K562 (cell line): ENCODE measurements at regions not wholly inside any gene's neighbourhood (a gene's known extent, or its start where the extent isn't known, plus 50 kb on each side); places are given as distances from the start of the nearest gene placed in this dataset.

Experiments used
- ATAC-seq: fragments of 200-7000 bp; cut with Tn5 transposase; 3 replicates; pipeline ENCODE4 v1.9.1; 2020; ENCODE audit warnings: moderate library complexity
- BruUV-seq: library from RNA; stranded (reverse); fragments of 400-500 nt; replicated peaks from 2 replicates; lab custom pipeline; 2021; lab: Mats Ljungman, UMichigan
- CTCF ChIA-PET: fragments of 300-600 bp; formaldehyde crosslinking; extraction: SDS; loops from one replicate; lab custom pipeline; 2021; ENCODE audit warnings: low intra/inter-chr PET ratio; lab: Yijun Ruan, JAX
- POLR2A ChIA-PET: fragments of 300-600, 350-650 bp; sonication (Branson Sonifier 250); formaldehyde crosslinking; extraction: SDS; loops from one replicate; lab custom pipeline; 2021; ENCODE audit warnings: antibody characterized with exemption, inconsistent platforms; lab: Yijun Ruan, JAX
- DNase-seq, 4 experiments: peaks; one replicate each; pipeline versions ENCODE4 v3.0.0 to v3.0.0-alpha.2; 2011 to 2018; ENCODE audit warnings: low spot score in 3 of 4, mixed read lengths in 3 of 4; ENCODE audit errors: extremely low read depth in 1 of 4
- FAIRE-seq: peaks from 2 replicates; lab custom pipeline; 2011; peaks lifted over from hg19 to GRCh38; lab: Jason Lieb, UNC
- H2AFZ ChIP-seq: 2 replicates; pipeline ENCODE4 v1.6.0; 2011; ENCODE audit warnings: low read depth, low read length, control low read depth, inconsistent platforms
- H3K27ac ChIP-seq: fragments of 200-600 bp; 3 replicates; pipeline ENCODE4 v1.8.0; 2011; ENCODE audit warnings: low read depth, mild to moderate bottlenecking, control low read depth, inconsistent platforms, low read length, moderate library complexity, mixed read lengths; ENCODE audit errors: extremely low read depth
- H3K27me3 ChIP-seq, 2 experiments: fragments of 300-600 bp in 1 of 2; 2 replicates in 1 of 2; 3 replicates in 1 of 2; pipeline versions ENCODE4 v1.6.0 to v1.8.0; 2011; ENCODE audit warnings: inconsistent platforms in 2 of 2, low read length in 2 of 2, mild to moderate bottlenecking in 1 of 2, mixed read lengths in 1 of 2, moderate library complexity in 1 of 2; ENCODE audit not compliant: control insufficient read depth in 2 of 2, insufficient read depth in 2 of 2
- H3K36me3 ChIP-seq: fragments of 300-600 bp; 3 replicates; pipeline ENCODE4 v1.8.0; 2011; ENCODE audit warnings: mild to moderate bottlenecking, low read length, inconsistent platforms; ENCODE audit not compliant: control insufficient read depth, insufficient read depth
- H3K4me1 ChIP-seq, 2 experiments: fragments of 200-600 bp in 1 of 2; replicated peaks in 1 of 2; 2 replicates in 1 of 2; 3 replicates in 1 of 2; pipeline versions ENCODE4 v1.5.1 to v1.8.0; 2011; ENCODE audit warnings: inconsistent platforms in 2 of 2, low read length in 2 of 2, mild to moderate bottlenecking in 1 of 2, mixed read lengths in 1 of 2, moderate library complexity in 1 of 2; ENCODE audit not compliant: control insufficient read depth in 2 of 2, insufficient read depth in 2 of 2
- H3K4me2 ChIP-seq: 2 replicates; pipeline ENCODE4 v1.6.1; 2011; ENCODE audit warnings: low read length, control low read depth, inconsistent platforms, mixed read lengths; ENCODE audit not compliant: insufficient read depth
- H3K4me3 ChIP-seq: fragments of 200-600 bp; sonication (generic), shearing (Covaris generic); 2 replicates; pipeline ENCODE4 v1.5.1; 2016; ENCODE audit warnings: control low read depth, inconsistent platforms
- H3K79me2 ChIP-seq: fragments of 200-600 bp; 3 replicates; pipeline ENCODE4 v1.8.0; 2011; ENCODE audit warnings: low read length, inconsistent platforms; ENCODE audit not compliant: control insufficient read depth, insufficient read depth
- H3K9ac ChIP-seq, 2 experiments: 2 replicates each; pipeline versions ENCODE4 v1.6.0 to v1.6.1; 2011; ENCODE audit warnings: low read depth in 2 of 2, low read length in 2 of 2, control low read depth in 1 of 2, inconsistent platforms in 1 of 2, mild to moderate bottlenecking in 1 of 2, mixed read lengths in 1 of 2; ENCODE audit not compliant: insufficient read depth in 1 of 2
- H3K9me1 ChIP-seq: one replicate; pipeline ENCODE4 v1.6.0; 2011; ENCODE audit warnings: inconsistent platforms, mild to moderate bottlenecking, low read length, moderate library complexity; ENCODE audit not compliant: control insufficient read depth, insufficient read depth
- H3K9me3 ChIP-seq: replicated peaks from 2 replicates; pipeline ENCODE4 v1.5.1; 2011; ENCODE audit warnings: low read depth, low read length, inconsistent platforms; ENCODE audit not compliant: control insufficient read depth, insufficient read depth
- H4K20me1 ChIP-seq: replicated peaks from 2 replicates; pipeline ENCODE4 v1.6.1; 2011; ENCODE audit warnings: low read length, inconsistent platforms, mixed read lengths; ENCODE audit not compliant: control insufficient read depth, insufficient read depth
- CBFA2T2 ChIP-seq: fragments of 450-650 bp; conservative IDR thresholded peaks from 2 replicates; pipeline ENCODE4 v1.6.1; 2017; ENCODE audit warnings: mild to moderate bottlenecking
- CEBPG ChIP-seq, 3 experiments: fragments of 200-800 bp in 1 of 3; sonication (Bioruptor generic) in 1 of 3; sonication (generic) in 1 of 3; formaldehyde crosslinking in 1 of 3; IDR thresholded peaks in 2 of 3; conservative IDR thresholded peaks in 1 of 3; 2 replicates each; pipeline versions ENCODE4 v1.6.1 to v1.8.0; 2016 to 2022; ENCODE audit warnings: missing compliant biosample characterization in 2 of 3, missing genetic modification characterization in 2 of 3, mild to moderate bottlenecking in 1 of 3, missing genetic modification reagents in 1 of 3
- FIP1L1 ChIP-seq: fragments of 200-400 bp; formaldehyde crosslinking; IDR thresholded peaks from 2 replicates; pipeline ENCODE4 v1.6.1; 2018; ENCODE audit warnings: mild to moderate bottlenecking, low read depth, low read length; ENCODE audit not compliant: poor library complexity, severe bottlenecking
- FOXJ3 ChIP-seq: sonication (generic); formaldehyde crosslinking; IDR thresholded peaks from 2 replicates; pipeline ENCODE4 v1.4.0; 2020; ENCODE audit warnings: mild to moderate bottlenecking, missing genetic modification reagents
- GATA2 ChIP-seq: sonication (generic); formaldehyde crosslinking; IDR thresholded peaks from 2 replicates; pipeline ENCODE4 v1.4.0; 2020; ENCODE audit warnings: mild to moderate bottlenecking, missing genetic modification reagents
- MTA2 ChIP-seq: fragments of 450-650 bp; IDR thresholded peaks from 2 replicates; pipeline ENCODE4 v1.6.1; 2016; ENCODE audit warnings: low read depth
- PCBP1 ChIP-seq: fragments of 200-400 bp; formaldehyde crosslinking; IDR thresholded peaks from 2 replicates; pipeline ENCODE4 v1.6.1; 2018; ENCODE audit warnings: mild to moderate bottlenecking, low read depth, low read length; ENCODE audit not compliant: poor library complexity, severe bottlenecking
- RBM22 ChIP-seq: fragments of 200-400 bp; formaldehyde crosslinking; IDR thresholded peaks from 2 replicates; pipeline ENCODE4 v1.6.1; 2018; ENCODE audit warnings: low read length, low read depth; ENCODE audit not compliant: poor library complexity, severe bottlenecking
- RBM39 ChIP-seq: fragments of 200-400 bp; formaldehyde crosslinking; optimal IDR thresholded peaks from 2 replicates; pipeline ENCODE3; 2018; ENCODE audit warnings: low read depth, low read length
- ZNF3 ChIP-seq: fragments of 250-450 bp; sonication (Bioruptor Pico); IDR thresholded peaks from 2 replicates; pipeline ENCODE4 v1.5.0; 2021; ENCODE audit warnings: mild to moderate bottlenecking, moderate library complexity
- WGBS: fragments of 100-300 bp; shearing (Covaris generic); methylation state at CpG from one replicate; pipeline ENCODE4 v1.1.6; 2016; ENCODE audit warnings: low coverage, mixed read lengths; ENCODE audit not compliant: insufficient coverage; ENCODE audit errors: missing lambda C conversion rate; 5-methylcytosine and 5-hydroxymethylcytosine counted together
- in situ Hi-C: fragments of 300-500 bp; cut with MboI; formaldehyde crosslinking; loops from 4 replicates; pipeline ENCODE4 v1.15.0; 2018; ENCODE audit warnings: inconsistent platforms, mixed read lengths
- intact Hi-C: fragments of 100-400 bp; cut with micrococcal nuclease; formaldehyde crosslinking; loops from 2 replicates; pipeline ENCODE4 v1.14.2; 2022
- TF ChIP-seq, protein P1 (sequence below), 2 experiments: fragments of 450-650 bp in 1 of 2; sonication (generic) in 1 of 2; formaldehyde crosslinking in 1 of 2; IDR thresholded peaks in 1 of 2; conservative IDR thresholded peaks in 1 of 2; 2 replicates each; pipeline versions ENCODE4 v1.6.1 to v1.8.1; 2016 to 2023; ENCODE audit warnings: mild to moderate bottlenecking in 2 of 2, moderate library complexity in 2 of 2, inconsistent platforms in 1 of 2, missing genetic modification reagents in 1 of 2
- TF ChIP-seq, protein P2 (sequence below): fragments of 200-800 bp; sonication (Bioruptor generic); IDR thresholded peaks from 2 replicates; pipeline ENCODE4 v1.6.1; 2017; ENCODE audit warnings: missing genetic modification characterization, missing compliant biosample characterization
- TF ChIP-seq, protein P3 (sequence below): fragments of 450-650 bp; formaldehyde crosslinking; IDR thresholded peaks from 2 replicates; pipeline ENCODE4 v1.4.0; 2020; ENCODE audit warnings: mild to moderate bottlenecking, moderate library complexity

DNA sequence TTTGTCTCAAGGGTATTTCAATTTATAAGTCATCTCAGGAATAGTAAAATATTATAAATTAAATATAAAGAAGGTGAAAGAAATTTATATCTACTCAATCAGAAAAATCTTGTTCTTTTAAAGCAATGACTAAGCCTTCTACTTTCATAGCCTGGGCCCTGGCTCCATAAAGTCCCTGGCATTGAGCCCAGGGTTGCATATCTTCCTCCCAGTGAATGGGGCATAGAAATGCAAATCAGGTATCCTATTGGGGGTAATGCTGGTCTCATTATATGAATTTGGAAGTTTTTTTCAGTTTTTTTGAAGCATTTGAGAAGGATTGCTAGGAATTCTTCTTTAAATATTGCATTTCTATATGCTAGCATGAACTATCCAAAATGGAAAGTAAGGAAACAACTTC, 73.9 kb upstream of the MC2R start:
- ChIA-PET POLR2A (no interaction called here), CTCF (no interaction called here)
- no peak overlapping the region for H3K4me3 ChIP-seq
- H3K36me3 ChIP-seq: no peaks in the 10 kb centered on the region
- no peak overlapping the region for H2AFZ ChIP-seq
- intact Hi-C loops (no loop called here), in situ Hi-C loops (no loop called here)
- H3K27ac ChIP-seq: no peak overlapping the region
- H3K79me2 ChIP-seq: no peaks in the 10 kb centered on the region
- no TSS peak for BruUV-seq
- DNase-seq (no peak), ATAC-seq (no peak), FAIRE-seq (no peak)
- TF ChIP-seq RBM22: no peak
- no peaks in the 10 kb centered on the region for H3K9me1 ChIP-seq
- no peak overlapping the region for H3K4me2 ChIP-seq
- H3K9me3 ChIP-seq: no peaks in the 10 kb centered on the region
- no peaks in the 10 kb centered on the region for H3K27me3 ChIP-seq
- no peaks in the 10 kb centered on the region for H3K4me1 ChIP-seq
- H3K9ac ChIP-seq: no peak overlapping the region
- H4K20me1 ChIP-seq: no peaks in the 10 kb centered on the region

DNA sequence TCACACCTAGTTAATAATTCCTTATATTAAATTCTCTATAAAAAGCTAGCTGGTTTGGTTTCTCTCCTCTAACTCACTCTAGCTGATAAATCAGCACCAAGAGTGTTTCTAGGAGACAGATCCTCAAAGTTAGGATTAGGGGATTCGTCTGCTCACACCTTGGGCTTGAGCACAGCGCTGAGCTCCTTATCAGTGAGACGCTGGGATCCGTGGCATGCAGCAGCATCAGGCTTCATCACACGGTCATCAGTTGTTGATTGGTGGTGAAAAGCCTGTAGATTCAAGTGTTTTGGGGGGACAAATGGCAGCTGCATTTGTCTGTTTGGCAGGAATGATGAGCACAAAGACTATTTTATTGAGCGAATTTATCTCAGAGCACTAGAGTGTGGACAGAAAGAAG, 72.6 kb upstream of the MC2R start:
- TF ChIP-seq CEBPG (CRISPR knock-in tag; IDR thresholded peaks at IDR 0.05): no peak
- TF ChIP-seq CEBPG (tag; conservative IDR thresholded peaks at IDR 0.05 in 1 of 2, IDR thresholded peaks at IDR 0.05 in 1 of 2): no peak
- no peak for TF ChIP-seq MTA2
- no peak for TF ChIP-seq FOXJ3
- TF ChIP-seq, protein P1, sequence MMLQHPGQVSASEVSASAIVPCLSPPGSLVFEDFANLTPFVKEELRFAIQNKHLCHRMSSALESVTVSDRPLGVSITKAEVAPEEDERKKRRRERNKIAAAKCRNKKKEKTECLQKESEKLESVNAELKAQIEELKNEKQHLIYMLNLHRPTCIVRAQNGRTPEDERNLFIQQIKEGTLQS (IDR thresholded peaks at IDR 0.05): no peak
- TF ChIP-seq, protein P1 (CRISPR knock-in tag; conservative IDR thresholded peaks at IDR 0.05): no peak
- TF ChIP-seq RBM39: no peak
- TF ChIP-seq, protein P2, sequence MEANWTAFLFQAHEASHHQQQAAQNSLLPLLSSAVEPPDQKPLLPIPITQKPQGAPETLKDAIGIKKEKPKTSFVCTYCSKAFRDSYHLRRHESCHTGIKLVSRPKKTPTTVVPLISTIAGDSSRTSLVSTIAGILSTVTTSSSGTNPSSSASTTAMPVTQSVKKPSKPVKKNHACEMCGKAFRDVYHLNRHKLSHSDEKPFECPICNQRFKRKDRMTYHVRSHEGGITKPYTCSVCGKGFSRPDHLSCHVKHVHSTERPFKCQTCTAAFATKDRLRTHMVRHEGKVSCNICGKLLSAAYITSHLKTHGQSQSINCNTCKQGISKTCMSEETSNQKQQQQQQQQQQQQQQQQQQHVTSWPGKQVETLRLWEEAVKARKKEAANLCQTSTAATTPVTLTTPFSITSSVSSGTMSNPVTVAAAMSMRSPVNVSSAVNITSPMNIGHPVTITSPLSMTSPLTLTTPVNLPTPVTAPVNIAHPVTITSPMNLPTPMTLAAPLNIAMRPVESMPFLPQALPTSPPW (CRISPR knock-in tag): no peak
- TF ChIP-seq, protein P3, sequence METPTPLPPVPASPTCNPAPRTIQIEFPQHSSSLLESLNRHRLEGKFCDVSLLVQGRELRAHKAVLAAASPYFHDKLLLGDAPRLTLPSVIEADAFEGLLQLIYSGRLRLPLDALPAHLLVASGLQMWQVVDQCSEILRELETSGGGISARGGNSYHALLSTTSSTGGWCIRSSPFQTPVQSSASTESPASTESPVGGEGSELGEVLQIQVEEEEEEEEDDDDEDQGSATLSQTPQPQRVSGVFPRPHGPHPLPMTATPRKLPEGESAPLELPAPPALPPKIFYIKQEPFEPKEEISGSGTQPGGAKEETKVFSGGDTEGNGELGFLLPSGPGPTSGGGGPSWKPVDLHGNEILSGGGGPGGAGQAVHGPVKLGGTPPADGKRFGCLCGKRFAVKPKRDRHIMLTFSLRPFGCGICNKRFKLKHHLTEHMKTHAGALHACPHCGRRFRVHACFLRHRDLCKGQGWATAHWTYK (CRISPR knock-in tag): no peak
- no peak for TF ChIP-seq PCBP1
- no peak for TF ChIP-seq FIP1L1
- TF ChIP-seq GATA2: no peak
- no peak for TF ChIP-seq ZNF3 (CRISPR knock-in tag)
- no peak for TF ChIP-seq CBFA2T2
- POLR2A ChIA-PET: no interaction called here

More for the DNA sequence above, 72.6 kb upstream of the MC2R start:
- Histone ChIP-seq H3K9me1 (no peaks in the 10 kb centered on the region), H3K9me3 (no peaks in the 10 kb centered on the region), H3K27me3 (no peaks in the 10 kb centered on the region), H2AFZ (no peak overlapping the region), H3K4me1 (no peaks in the 10 kb centered on the region), H3K9ac (no peak overlapping the region), H3K4me3 (no peak overlapping the region), H3K27ac (no peak overlapping the region), H3K36me3 (no peaks in the 10 kb centered on the region), H3K79me2 (no peaks in the 10 kb centered on the region), H3K4me2 (no peak overlapping the region), H4K20me1 (no peaks in the 10 kb centered on the region)
- DNase-seq: no peak
- FAIRE-seq: no peak
- intact Hi-C loops: no loop called here
- no TSS peak for BruUV-seq
- in situ Hi-C loops: no loop called here
- ATAC-seq: no peak
- CTCF ChIA-PET: no interaction called here
- 0% methylated on average over 5 of the region's 6 CpGs for WGBS
